Duodenal mucosa (tissue), 2 donors: ENCODE measurements at regions not wholly inside any gene's neighbourhood (a gene's known extent, or its start where the extent isn't known, plus 50 kb on each side); places are given as distances from the start of the nearest gene placed in this dataset.

Experiments used
- H3K27ac ChIP-seq: one replicate; pipeline ENCODE4 v1.7.0; 2013; ENCODE audit warnings: low read depth, low read length
- H3K27me3 ChIP-seq, 2 donors: one replicate each; pipeline ENCODE4 v1.7.0; 2013; ENCODE audit warnings: low read length in 2 of 2, control low read depth in 1 of 2; ENCODE audit not compliant: insufficient read depth in 2 of 2, control insufficient read depth in 1 of 2
- H3K36me3 ChIP-seq, 2 donors: one replicate each; pipeline ENCODE4 v1.7.0; 2013; ENCODE audit warnings: low read length in 2 of 2, control low read depth in 1 of 2; ENCODE audit not compliant: insufficient read depth in 2 of 2, control insufficient read depth in 1 of 2
- H3K4me1 ChIP-seq, 2 donors: one replicate each; pipeline ENCODE4 v1.7.0; 2013; ENCODE audit warnings: low read length in 2 of 2, control low read depth in 1 of 2; ENCODE audit not compliant: insufficient read depth in 2 of 2, control insufficient read depth in 1 of 2
- H3K4me3 ChIP-seq, 2 donors: one replicate each; pipeline ENCODE4 v1.7.0; 2013; ENCODE audit warnings: low read length in 2 of 2, low read depth in 1 of 2
- H3K9ac ChIP-seq, 2 donors: one replicate each; pipeline ENCODE4 v1.7.0; 2013; ENCODE audit warnings: low read length in 2 of 2, low read depth in 1 of 2
- H3K9me3 ChIP-seq, 2 donors: one replicate each; pipeline ENCODE4 v1.7.0; 2013; ENCODE audit warnings: low read length in 2 of 2, control low read depth in 1 of 2; ENCODE audit not compliant: control insufficient read depth in 1 of 2

DNA sequence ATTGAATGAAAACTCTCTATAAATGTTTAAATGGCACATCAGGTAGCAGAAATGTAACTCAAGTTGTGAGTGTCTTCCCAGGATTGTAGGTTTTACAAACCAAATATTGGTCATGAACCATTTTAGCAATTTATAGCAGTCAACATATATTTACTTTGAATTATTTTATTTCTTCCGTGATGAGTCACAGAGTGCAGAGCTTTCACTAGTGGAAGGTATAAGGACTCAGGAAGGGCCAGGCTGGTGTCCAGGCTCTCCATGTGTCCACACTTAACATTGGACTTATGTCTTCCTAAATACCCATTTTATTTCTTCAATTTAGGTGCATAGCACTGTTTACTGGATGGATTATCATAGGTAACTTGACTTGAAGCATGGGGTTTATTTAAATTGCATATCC, 120.9 kb downstream of the OLIG3 start:
- Histone ChIP-seq H3K9ac (no peak overlapping the region), H3K27me3 (no peaks in the 10 kb centered on the region), H3K9me3 (no peaks in the 10 kb centered on the region), H3K36me3 (no peaks in the 10 kb centered on the region), H3K27ac (no peak overlapping the region), H3K4me3 (no peak overlapping the region), H3K4me1 (no peaks in the 10 kb centered on the region)

DNA sequence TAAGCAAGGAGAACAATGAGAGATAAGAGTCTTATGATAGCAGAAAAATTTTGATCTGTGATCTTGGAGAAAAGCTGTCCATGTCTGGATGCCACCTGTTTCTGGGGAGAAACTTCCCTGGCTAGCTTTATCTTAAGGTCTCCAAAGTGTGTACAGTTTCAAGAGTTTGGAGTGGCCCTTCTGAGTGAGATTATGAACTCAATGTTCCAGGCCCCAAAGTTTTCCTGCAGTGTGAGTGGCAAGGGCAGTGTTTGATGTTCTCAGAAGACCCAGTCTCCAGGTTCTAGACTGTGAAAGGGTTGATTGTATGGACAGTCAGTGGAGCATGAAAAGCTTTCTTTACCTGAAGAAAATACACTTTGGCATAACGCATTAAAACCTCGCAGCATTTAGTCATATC, 121.7 kb downstream of the OLIG3 start:
- H3K9me3 ChIP-seq = no peaks in the 10 kb centered on the region
- no peaks in the 10 kb centered on the region for H3K27me3 ChIP-seq
- no peaks in the 10 kb centered on the region for H3K4me1 ChIP-seq
- H3K9ac ChIP-seq = no peak overlapping the region
- H3K36me3 ChIP-seq = no peaks in the 10 kb centered on the region
- H3K27ac ChIP-seq = no peak overlapping the region
- H3K4me3 ChIP-seq = no peak overlapping the region

DNA sequence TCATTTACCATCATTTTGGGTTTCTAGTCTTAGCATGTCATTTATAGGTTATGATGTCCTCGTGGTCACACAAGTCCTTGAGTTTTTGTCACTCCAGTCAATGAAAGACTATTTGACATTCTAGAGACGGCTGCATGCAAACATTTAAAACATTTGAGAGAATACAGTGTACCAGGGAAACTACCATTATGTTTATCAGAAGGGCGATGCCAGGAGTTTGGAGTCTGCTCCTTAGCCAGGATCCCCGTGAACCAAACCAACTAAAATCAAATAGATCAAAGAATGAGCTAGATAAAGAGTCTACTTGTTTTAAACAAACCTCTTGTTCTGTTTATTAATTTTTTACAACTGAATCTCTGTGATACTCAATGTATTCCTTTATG, 122.6 kb downstream of the OLIG3 start:
- Histone ChIP-seq H3K9ac (no peak overlapping the region), H3K27ac (no peak overlapping the region)

DNA sequence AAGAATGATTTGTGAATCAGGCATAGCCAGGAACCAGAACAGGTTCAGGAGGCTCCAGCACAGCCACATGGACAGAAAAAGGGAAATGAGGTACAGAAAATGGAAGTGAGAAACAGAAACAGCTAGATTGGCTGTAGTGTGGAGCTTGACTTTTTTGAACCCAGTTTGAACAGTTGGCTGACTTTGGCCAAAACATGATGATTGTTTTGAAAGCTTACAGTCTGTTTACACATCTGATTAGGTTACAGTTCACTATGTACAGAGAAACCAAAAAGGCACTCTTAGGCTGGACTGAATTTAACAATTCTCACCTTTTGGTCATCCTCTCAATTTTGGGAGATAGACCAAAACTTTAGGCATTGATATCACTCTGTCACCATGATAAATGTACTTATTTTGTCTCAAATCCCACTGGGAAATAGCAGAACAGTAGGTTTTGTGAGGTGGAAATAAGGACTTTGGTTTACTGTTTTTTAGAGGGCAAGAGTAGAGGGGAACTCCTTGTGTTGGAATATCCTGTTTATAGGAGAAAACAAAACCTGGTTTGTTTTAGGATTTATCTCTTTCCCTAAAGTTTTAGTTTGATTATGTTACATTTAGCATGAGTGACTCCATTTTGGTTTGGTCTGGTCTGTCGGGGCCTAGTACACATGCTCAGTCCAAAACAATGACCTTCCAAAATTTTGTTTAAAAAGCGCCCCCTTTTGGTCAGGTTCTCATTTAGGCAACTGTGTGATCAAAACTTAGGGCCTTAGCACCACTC, 123.1 kb downstream of the OLIG3 start:
- Histone ChIP-seq H3K9ac (no peak overlapping the region), H3K27me3 (no peaks in the 10 kb centered on the region), H3K4me3 (no peak overlapping the region), H3K9me3 (no peaks in the 10 kb centered on the region), H3K27ac (no peak overlapping the region), H3K36me3 (no peaks in the 10 kb centered on the region), H3K4me1 (no peaks in the 10 kb centered on the region)

More for the DNA sequence above, 122.6 kb downstream of the OLIG3 start:
- no peak overlapping the region for H3K4me3 ChIP-seq
- H3K4me1 ChIP-seq = no peaks in the 10 kb centered on the region
- no peaks in the 10 kb centered on the region for H3K27me3 ChIP-seq
- no peaks in the 10 kb centered on the region for H3K9me3 ChIP-seq
- H3K36me3 ChIP-seq = no peaks in the 10 kb centered on the region

DNA sequence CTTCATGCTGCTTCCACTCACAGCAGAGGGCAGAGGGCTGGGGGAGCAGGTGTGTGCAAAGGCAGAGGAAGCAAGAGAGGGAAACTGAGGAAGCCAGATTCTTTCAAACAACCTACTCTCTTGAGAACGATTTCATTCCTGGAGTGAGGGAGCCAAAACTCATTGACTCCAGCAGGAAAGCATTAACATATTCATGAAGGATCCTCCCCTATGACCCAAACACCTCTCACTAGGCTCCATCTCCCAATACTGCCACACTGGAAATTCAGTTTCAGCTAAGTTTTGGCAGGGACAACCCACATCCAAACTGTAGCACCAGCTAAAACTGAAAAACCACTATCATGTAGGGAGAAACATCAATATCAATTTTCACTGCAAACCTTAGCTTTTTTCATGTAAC, 125.1 kb downstream of the OLIG3 start:
- no peak overlapping the region for H3K4me3 ChIP-seq
- H3K9me3 ChIP-seq = no peaks in the 10 kb centered on the region
- no peak overlapping the region for H3K9ac ChIP-seq
- no peaks in the 10 kb centered on the region for H3K27me3 ChIP-seq
- no peaks in the 10 kb centered on the region for H3K4me1 ChIP-seq
- no peaks in the 10 kb centered on the region for H3K36me3 ChIP-seq
- H3K27ac ChIP-seq = no peak overlapping the region

DNA sequence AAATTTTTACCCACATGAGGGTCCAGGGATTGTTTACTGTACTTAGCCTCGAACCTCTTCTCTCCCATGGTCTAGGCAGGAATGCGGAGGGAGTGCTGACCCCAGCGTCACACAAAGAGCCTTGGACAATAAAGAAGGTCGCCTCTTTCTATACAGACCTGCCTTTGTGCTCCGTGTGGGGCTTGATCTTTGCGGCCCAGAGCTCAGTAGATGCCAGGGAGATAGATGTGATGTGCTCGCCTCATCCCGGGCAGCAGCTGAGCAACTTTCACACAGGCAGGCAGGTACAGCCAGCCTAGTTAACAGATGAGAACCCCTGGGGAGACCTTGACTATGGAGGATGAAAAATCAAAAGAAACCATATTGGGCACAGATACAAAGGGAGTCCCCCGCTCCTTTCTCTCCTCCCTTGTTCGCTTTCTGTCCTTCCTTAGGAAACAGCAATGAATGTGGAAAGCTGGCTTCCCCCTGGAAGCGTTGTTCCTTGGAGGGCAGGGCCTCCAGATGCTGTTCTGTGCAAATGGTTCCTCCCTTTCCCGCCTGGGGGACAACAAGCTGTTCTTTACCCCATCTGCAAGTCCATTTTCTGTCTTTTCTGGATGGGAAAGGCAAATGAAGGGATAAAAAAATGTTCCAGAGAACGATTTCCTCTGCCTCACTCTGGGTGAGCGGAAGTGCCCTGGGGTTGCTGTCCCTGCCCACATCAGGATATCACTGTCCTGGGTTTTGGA, 128.3 kb downstream of the OLIG3 start:
- Histone ChIP-seq H3K9ac (no peak overlapping the region), H3K4me3 (no peak overlapping the region), H3K27me3 (no peaks in the 10 kb centered on the region), H3K36me3 (no peaks in the 10 kb centered on the region), H3K27ac (no peak overlapping the region), H3K9me3 (no peaks in the 10 kb centered on the region), H3K4me1 (no peaks in the 10 kb centered on the region)

DNA sequence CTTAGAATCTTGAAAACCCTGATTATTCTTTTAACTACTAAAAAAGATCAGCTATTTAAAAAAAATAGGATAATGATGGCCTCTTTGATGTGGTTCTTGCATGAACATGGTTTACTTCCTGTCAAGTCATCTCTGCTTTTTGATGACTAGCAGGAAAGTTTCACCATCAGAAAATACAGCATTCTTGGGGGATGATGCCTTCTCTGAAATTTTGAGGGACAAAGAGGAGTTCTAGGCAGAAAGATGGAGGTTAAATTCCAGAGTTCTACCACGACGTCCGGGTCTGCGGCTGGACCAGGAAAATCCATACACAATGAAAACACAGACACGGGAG, 130.4 kb downstream of the OLIG3 start:
- H3K9me3 ChIP-seq = no peaks in the 10 kb centered on the region
- no peak overlapping the region for H3K4me3 ChIP-seq
- H3K36me3 ChIP-seq = no peaks in the 10 kb centered on the region
- H3K27ac ChIP-seq = no peak overlapping the region
- H3K4me1 ChIP-seq = no peaks in the 10 kb centered on the region
- H3K27me3 ChIP-seq = no peaks in the 10 kb centered on the region
- H3K9ac ChIP-seq = no peak overlapping the region

DNA sequence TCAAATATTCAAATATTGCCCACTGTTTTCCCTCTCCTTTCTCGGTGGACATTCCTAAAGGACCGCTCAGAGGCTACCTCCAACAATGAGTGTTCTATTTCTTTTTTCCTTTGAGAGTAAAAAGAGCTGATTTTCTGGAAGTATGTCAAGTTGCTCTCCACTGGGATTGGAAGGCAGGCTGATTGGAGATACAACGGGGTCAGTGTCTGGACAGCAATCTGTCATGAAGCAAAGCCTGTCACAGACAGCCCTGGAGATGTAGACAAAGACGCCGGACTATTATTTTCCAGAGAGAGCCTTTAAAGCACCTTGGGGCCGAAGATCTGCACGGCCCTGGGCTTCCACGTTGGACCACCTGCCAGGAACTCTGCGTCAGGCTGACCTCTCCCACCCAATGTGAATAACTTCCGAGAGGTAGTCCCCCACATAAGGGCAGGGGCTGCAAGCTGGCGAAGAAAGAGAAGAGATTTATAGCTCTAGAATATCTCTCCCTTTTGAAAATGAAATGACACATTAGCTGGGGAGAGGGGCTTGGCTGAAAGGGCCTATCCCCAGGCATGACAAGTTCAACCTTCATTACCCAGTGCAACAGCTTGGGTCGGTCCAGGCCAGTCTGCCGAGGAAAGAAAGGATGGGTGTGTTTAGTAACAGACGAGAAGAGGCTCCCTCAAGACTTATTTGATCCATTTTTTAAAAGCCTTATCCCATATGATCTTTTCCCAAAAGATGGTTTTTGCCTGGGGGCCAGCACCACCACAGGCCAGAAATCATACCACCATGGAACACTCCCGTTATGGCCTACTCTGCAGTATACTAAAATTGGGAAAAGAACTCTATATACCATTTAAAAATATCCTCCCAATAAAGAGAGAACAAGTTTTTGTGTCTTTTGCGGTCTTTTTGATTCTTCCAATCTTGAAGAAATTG, 131.1 kb downstream of the OLIG3 start:
- Histone ChIP-seq H3K36me3 (no peaks in the 10 kb centered on the region), H3K27me3 (no peaks in the 10 kb centered on the region), H3K9me3 (no peaks in the 10 kb centered on the region), H3K4me3 (no peak overlapping the region), H3K9ac (no peak overlapping the region), H3K27ac (no peak overlapping the region), H3K4me1 (no peaks in the 10 kb centered on the region)

DNA sequence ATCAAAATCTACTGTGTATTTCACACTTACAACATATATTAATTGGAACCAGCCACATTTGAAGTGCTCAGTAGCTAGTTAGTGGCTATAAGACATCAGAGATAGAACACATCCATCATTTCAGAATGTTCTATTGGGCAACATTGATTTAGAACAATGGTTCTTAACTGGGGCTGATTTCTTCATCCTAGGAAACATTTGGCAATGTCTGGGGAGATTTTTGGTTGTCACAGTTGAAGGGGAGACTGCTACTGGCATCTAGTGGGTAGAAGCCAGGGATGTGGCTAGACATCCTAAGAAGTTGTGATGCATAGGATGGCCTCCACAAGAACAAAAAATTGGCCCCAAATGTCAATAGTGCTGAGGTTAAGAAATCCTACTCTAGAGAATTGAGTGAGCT, 132.5 kb downstream of the OLIG3 start:
- Histone ChIP-seq H3K4me1 (no peaks in the 10 kb centered on the region), H3K4me3 (no peak overlapping the region), H3K36me3 (no peaks in the 10 kb centered on the region), H3K9ac (no peak overlapping the region), H3K27me3 (no peaks in the 10 kb centered on the region), H3K9me3 (no peaks in the 10 kb centered on the region), H3K27ac (no peak overlapping the region)

DNA sequence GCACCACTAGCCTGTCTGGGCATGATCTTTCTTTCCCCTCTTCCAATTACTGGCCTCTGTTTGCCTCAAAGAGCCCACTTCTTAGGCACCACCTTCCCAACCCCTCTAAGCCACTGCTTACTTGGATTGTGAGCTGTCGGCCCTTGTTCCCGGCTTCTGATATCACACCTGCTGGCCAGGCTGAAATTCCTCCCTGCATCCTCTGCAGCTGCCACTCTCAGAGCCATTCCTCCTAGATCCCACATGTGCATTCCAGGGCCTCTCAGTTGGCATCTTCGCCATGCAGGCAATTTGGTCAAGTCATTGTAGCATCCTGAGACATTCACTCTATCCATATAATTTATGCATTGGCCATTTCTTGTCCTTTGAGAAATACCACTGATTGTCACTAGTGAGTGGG, 135.9 kb downstream of the OLIG3 start:
- Histone ChIP-seq H3K27me3 (no peaks in the 10 kb centered on the region), H3K4me3 (no peak overlapping the region), H3K9ac (no peak overlapping the region), H3K27ac (no peak overlapping the region), H3K4me1 (peaks cover 0 to 3% of the 10 kb centered on the region in 2 donors), H3K9me3 (no peaks in the 10 kb centered on the region), H3K36me3 (no peaks in the 10 kb centered on the region)
